ENCODE measurements at regions not wholly inside any gene's neighbourhood (a gene's known extent, or its start where the extent isn't known, plus 50 kb on each side); places are given as distances from the start of the nearest gene placed in this dataset.
"Not testable (repeated sequence)": the region's sequence is repeated elsewhere in the genome, so short reads cannot be mapped to it uniquely, and the experiment has no call there.

DNA sequence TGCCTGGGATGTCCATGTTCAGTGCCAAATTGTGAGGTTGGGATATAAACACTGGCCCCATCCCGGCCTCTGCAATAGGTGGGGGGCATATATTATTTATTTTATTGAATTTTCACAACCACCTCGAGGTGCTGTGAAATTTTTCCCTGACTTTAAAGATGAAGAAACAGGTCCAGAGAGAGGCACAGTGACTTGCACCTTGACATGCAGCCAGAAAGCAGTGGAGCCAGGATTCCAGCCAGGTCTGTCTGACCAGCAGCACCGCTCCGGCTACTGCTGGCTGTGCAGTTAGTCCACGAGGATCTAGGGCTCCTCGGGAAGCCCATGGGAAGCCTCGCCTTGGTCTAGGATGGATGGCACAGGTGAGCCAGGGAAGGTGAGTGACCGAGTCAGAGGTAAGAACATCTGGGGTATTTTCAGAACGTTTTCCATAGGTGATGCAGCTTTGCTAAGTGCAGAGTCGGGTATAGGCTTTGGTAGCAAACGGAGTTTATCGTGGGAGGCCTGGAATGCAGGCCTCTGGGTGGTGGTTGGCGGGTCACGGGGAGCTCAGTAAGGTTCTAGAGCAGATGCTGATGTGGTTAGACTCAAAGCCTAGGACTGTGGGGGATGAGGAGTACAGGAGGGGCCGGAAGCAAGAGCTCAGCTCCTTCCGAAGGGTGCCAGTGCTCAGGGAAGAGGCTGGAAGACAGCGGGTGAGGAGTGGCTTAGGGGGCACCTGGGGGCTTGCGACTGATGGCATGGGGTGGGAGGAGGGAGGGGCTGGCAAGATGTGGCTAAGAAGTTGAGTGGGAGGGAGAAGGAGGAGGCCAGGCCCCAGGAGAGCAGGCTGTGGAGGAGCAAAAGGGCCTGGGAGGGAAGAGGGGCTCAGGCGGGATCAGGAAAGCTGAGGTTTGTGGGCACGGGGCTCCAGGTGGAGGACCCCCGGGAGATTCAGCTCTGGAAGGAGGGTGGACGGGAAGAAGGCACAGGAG is 107.7 kb upstream of the LRPAP1 start:
- ATAC-seq (no peak), DNase-seq (no peak)
- Histone ChIP-seq H3K36me3 (replicated peaks in 1 of 2; ENCODE audit: insufficient read depth in 1 of 2, low read depth in 2 of 2) (no peaks in the 10 kb centered on the region), H3K4me1 (no peaks in the 10 kb centered on the region), H3K9me3 (no peaks in the 10 kb centered on the region), H3K27ac (no peak overlapping the region), H3K27me3 (no peaks in the 10 kb centered on the region), H3K4me3 (no peak overlapping the region)
- no peak for TF ChIP-seq POLR2A (IDR thresholded peaks at IDR 0.05)
- TF ChIP-seq, protein P1, sequence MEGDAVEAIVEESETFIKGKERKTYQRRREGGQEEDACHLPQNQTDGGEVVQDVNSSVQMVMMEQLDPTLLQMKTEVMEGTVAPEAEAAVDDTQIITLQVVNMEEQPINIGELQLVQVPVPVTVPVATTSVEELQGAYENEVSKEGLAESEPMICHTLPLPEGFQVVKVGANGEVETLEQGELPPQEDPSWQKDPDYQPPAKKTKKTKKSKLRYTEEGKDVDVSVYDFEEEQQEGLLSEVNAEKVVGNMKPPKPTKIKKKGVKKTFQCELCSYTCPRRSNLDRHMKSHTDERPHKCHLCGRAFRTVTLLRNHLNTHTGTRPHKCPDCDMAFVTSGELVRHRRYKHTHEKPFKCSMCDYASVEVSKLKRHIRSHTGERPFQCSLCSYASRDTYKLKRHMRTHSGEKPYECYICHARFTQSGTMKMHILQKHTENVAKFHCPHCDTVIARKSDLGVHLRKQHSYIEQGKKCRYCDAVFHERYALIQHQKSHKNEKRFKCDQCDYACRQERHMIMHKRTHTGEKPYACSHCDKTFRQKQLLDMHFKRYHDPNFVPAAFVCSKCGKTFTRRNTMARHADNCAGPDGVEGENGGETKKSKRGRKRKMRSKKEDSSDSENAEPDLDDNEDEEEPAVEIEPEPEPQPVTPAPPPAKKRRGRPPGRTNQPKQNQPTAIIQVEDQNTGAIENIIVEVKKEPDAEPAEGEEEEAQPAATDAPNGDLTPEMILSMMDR (IDR thresholded peaks at IDR 0.05): no peak
- intact Hi-C loops (cut with DNase I): no loop called here
- WGBS, 2 donors: 52 to 57% methylated on average over 22 of the region's 22 CpGs

DNA sequence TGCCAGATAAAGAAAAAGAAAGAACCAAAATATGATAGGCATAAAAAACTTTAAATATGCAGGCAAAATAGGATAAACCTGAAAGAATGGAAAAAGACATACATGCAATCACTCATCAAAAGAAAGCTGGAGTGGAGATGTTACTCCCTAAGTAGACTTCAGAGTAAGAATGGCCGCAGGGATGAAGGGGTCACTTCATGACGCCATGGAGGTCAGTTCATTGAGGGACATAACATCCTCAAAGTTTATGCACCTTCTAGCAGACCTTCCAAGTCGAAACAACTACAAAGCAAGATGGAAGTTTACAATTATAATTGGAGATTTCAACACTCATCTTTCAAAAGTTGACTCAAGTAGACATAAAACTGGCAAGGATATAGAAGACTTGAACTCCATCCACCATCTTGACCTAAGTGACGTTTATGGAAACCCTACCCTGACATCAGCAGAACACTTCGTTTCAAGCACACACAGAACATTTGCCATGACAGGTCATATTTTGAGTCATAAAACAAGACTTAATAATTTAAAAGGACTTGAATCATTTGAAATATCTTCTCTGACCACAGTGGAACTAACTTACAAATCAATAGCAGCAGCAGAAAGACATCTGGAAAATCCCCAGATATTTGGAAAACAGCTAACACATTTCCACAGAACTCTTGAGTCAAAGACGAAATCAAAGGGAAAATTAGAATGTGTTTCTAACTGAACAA is 106.0 kb upstream of the LRPAP1 start:
- Histone ChIP-seq H3K4me1 (no peaks in the 10 kb centered on the region), H3K9me3 (no peaks in the 10 kb centered on the region), H3K27ac (peak overlapping the region in 1 of 4 donors; percentile 6), H3K36me3 (replicated peaks in 1 of 2; ENCODE audit: insufficient read depth in 1 of 2, low read depth in 2 of 2) (no peaks in the 10 kb centered on the region), H3K27me3 (no peaks in the 10 kb centered on the region), H3K4me3 (no peak overlapping the region)
- DNase-seq (no peak), ATAC-seq (peak; percentile 43)
- intact Hi-C loops (cut with DNase I): no loop called here
- WGBS, 2 donors: 49 to 55% methylated on average over 6 of the region's 6 CpGs
- TF ChIP-seq POLR2A (IDR thresholded peaks at IDR 0.05): no peak
- TF ChIP-seq, protein P1 (IDR thresholded peaks at IDR 0.05): no peak

DNA sequence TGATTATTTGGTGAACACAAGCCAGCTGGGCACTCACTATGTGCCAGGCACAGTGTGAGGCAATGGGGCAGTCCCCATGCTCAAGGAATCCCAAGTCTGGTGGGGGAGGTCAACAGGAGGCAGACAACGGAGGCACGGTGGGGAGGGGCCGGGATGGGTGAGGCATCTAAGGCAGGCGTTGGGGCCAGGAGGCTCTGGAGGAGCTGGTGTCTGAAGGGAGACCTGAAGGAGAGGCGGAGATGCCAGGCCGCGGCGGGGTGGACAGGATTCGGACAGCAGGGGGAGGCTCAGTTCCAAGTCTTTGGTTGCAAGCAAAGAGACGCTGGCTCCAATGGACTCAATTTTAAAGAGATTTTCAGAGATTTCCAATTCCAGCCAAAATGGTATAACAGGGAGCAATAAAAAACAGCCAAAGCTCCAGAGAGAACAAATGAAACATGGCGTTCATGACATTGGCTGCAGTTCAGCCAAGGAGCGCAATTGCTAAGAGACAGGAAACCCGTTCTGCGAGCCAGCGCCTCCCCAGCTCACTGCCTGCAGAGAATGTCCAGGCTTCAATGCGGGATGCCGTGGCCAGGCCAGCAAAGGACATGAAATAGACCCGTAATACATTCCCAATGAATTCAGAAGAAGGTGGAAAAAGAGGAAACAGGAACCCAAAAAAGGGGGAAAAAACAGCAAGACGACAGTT is 105.2 kb upstream of the LRPAP1 start:
- intact Hi-C loops (cut with DNase I): no loop called here
- peak overlapping the region in 1 of 4 donors; percentile 35 for H3K27ac ChIP-seq
- no peak overlapping the region for H3K4me3 ChIP-seq
- no peaks in the 10 kb centered on the region for H3K9me3 ChIP-seq
- TF ChIP-seq POLR2A (IDR thresholded peaks at IDR 0.05): no peak
- TF ChIP-seq, protein P1 (IDR thresholded peaks at IDR 0.05): no peak
- peak; percentile 15 for ATAC-seq
- no peaks in the 10 kb centered on the region for H3K27me3 ChIP-seq
- H3K36me3 ChIP-seq (replicated peaks in 1 of 2; ENCODE audit: insufficient read depth in 1 of 2, low read depth in 2 of 2): no peaks in the 10 kb centered on the region
- DNase-seq: peak in 2 of 4 donors; percentile 31 to 46
- no peaks in the 10 kb centered on the region for H3K4me1 ChIP-seq
- WGBS, 2 donors: 69 to 79% methylated on average over 19 of the region's 19 CpGs

DNA sequence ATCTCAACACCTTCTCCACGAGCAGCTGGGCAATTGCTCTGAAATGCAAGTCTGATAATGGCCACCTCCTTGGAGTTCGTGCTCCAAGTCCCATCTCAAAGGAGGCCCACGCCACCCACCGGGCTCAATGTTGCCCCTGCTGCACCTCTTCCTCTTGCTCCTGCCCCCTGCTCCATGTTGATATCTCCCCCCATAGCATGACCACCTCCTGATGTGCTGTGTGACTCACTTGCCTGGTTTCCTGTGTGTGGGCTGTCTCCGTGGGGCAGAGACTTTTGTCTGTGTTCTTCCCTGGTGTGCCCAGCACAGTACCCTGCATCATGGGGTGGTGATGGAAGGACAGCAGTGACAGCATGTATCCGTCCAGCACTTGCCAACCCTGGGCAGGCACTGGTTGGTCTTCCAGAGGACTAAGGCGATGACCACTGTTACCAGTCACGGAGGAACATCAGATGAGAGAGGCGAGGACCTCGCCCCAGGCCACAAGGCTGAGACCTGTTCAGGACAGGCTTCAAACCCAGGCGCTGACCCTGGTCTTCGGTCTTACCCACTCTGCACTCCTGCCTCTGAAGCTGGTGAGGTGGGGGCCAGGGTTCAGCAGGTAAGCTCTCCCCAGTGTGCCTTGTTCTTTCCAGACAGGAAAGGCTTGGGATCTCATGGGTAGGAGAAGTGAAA is 104.6 kb upstream of the LRPAP1 start:
- DNase-seq (no peak), ATAC-seq (no peak)
- Histone ChIP-seq H3K27ac (peak overlapping the region in 1 of 4 donors; percentile 35), H3K27me3 (no peaks in the 10 kb centered on the region), H3K9me3 (no peaks in the 10 kb centered on the region), H3K4me1 (no peaks in the 10 kb centered on the region), H3K4me3 (no peak overlapping the region), H3K36me3 (replicated peaks in 1 of 2; ENCODE audit: insufficient read depth in 1 of 2, low read depth in 2 of 2) (no peaks in the 10 kb centered on the region)
- WGBS, 2 donors: 84 to 86% methylated on average over 9 to 12 of the region's 12 CpGs
- TF ChIP-seq, protein P1 (IDR thresholded peaks at IDR 0.05): no peak
- TF ChIP-seq POLR2A (IDR thresholded peaks at IDR 0.05): no peak
- intact Hi-C loops (cut with DNase I): no loop called here

DNA sequence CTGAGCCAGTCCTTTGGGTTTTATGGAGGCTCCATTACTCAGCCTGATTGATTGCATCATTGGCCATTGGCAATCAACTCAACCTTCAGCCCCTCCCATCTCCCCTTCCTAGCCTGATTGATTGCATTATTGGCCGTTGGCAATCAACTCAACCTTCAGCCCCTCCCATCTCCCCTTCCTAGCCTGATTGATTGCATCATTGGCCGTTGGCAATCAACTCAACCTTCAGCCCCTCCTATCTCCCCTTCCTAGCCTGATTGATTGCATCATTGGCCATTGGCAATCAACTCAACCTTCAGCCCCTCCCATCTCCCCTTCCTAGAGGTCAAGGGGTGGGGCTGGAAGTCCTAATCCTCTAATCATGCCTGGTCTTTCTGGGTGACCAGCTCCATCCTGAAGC is 103.8 kb upstream of the LRPAP1 start:
- 21 to 41% methylated on average over 2 of the region's 2 CpGs for WGBS, 2 donors
- ATAC-seq; intact Hi-C loops (cut with DNase I): not testable (repeated sequence)

More for the DNA sequence above, 103.8 kb upstream of the LRPAP1 start:
- H3K4me1 ChIP-seq; H3K4me3 ChIP-seq; DNase-seq; H3K9me3 ChIP-seq; H3K27me3 ChIP-seq; H3K27ac ChIP-seq; H3K36me3 ChIP-seq (replicated peaks in 1 of 2; ENCODE audit: insufficient read depth in 1 of 2, low read depth in 2 of 2): not testable (repeated sequence)

Measured in body of pancreas (tissue), 4 donors.